ENCODE measurements at regions not wholly inside any gene's neighbourhood (a gene's known extent, or its start where the extent isn't known, plus 50 kb on each side); places are given as distances from the start of the nearest gene placed in this dataset.

DNA sequence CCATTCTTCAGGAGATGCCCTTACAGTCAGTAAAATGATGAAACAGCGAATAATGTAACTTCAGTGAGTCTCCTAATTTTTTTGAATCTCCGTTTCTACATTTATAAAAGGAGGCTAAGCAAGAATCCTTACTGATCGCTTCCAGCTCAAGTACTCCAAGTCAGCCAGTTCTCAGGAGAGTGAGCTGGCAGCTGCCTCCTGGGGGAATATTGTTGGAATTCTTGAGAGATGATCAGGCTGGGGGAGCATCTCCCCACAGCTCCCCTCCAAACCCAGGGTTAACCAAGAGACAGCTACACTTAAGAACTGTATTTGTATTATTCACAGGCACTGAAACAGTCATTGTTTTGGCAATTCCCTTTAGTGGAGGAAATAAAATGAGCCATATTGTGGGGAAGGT lies 89.1 kb upstream of the PCSK2 start:
- DNase-seq: no peak

DNA sequence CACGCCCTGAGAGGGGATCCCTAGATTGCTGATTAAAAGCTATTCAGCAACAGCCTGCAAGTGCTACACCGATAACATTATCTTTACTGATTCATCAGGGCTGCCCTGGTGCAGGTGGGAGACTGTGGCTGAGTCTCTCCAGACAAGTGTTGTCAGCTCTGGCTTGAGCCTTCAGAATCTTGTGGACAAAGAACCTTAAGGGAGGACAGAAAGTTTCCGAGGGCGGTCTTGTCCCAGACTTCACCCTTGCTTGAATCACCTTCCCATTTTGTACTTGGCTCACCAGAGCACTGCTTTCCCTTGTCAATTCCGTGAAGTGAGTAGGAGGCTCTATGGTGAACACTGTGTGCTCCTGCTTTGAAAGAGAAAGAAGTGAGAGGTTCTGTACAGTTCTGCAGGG lies 88.6 kb upstream of the PCSK2 start:
- DNase-seq: no peak

DNA sequence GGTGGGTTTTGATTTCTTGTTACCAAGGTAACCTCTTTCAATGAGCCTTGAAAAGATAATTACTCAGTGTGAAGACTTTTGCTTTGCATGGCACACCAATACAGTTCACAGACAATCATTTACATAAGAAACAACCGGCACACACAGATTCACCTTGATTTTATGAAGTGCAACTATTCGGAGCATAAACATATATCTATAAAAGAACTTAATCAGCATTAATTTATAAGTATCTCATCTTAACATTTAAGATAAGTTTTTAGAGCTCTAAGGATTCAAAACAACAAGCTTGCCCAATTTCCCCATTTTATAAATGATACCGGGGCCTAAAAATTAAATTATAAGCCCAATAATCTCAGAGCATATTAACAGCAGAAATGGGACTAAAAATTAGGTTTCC lies 85.9 kb upstream of the PCSK2 start:
- DNase-seq: no peak

GRCh38 chr20:17141568-17141967 lies 85.3 kb upstream of the PCSK2 start:
- no peak for DNase-seq

DNA sequence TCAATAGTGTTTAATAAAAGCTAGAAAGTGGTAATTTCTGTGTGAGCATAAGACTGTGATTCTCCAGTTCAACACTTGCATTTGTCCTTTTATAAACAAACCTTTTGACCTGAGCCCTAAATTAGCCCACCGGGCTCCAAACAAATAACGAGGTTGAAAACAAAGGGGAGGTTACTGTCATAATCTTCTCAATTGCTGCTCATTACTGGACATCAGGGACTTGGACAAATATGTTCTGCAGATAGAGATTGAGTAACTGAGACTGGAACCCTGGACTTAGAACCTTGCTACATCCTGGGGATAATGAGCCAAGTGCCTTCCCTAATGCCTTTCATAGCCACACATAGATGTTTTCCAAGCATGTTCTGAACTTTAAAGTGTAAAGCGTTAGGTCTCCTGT lies 84.2 kb upstream of the PCSK2 start:
- no peak for DNase-seq

DNA sequence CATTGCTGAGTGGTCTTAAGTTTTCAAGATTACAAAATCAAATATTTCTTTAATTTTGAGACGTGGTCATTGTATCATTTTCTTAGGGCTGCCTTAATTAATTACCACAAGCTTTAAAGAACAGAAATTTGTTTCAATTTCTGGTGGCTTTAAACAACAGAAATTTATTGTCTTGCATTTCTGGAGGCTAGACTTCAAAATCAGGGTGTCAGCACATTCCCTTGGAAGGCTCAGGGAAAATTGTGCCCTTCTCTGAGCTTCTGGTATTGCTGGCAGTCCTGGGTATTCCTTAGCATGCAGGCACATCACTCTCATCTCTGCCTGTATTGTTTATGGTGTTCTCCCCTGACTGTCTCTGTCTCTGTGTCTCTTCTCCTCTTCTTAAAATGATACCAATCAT lies 76.0 kb upstream of the PCSK2 start:
- DNase-seq: no peak

DNA sequence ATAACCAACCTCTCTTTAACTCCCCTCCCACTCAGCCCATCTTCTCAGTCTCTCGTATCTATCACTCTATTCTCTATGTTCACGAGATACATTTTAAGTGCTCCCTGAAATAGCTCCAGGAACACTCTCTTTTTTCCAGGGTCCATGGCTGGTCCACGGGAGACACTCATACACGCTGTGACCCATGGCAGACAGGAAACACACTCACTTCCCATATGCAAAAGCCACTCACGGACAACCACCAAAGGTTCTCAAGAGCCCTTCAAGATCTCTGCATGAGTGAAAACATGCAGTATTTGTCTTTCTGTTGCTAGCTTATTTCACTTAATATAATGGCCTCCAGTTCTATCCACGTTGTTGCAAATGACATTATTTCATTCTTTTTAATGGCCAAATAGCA lies 71.4 kb upstream of the PCSK2 start:
- no peak for DNase-seq

- no peak for DNase-seq
Observed at GRCh38 chr20:17158701-17159100, 68.1 kb upstream of the PCSK2 start.

DNA sequence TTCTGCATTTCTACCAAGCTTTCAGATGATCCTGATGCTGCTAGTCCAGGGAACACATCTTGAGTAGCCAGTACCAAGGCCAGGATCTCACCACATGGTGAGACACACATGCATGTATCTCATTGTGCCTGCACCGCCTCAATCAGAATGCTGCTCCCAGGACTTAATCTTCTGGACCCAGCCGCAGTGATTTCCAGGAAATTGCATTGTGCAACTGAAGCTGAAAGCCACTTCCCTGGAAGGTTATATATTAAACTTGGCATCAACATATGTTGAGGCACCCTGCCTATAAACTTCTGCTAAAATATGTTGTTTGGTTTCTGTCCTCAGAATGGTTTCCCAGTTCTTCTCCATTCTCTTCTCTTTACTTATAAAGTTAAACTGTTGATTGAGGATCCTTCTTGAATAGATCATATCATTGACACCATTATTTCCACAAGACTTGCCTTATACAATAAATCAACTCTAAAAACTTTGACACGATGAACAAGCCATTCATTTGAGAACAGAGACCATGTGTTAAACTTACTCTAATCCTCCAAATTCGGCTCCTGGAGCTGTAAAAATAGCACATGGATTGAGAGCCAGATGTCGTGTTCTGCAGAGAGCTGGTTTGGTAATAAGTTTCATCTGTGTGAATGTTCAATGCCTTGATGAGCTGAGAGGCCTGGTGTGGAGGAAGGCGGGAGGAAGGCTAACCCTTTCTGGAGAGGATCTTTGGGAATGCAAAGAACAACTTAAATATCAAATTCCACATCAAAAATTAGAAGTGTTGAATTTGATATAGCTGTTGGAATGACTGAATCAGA lies 65.0 kb upstream of the PCSK2 start:
- no peak for DNase-seq

DNA sequence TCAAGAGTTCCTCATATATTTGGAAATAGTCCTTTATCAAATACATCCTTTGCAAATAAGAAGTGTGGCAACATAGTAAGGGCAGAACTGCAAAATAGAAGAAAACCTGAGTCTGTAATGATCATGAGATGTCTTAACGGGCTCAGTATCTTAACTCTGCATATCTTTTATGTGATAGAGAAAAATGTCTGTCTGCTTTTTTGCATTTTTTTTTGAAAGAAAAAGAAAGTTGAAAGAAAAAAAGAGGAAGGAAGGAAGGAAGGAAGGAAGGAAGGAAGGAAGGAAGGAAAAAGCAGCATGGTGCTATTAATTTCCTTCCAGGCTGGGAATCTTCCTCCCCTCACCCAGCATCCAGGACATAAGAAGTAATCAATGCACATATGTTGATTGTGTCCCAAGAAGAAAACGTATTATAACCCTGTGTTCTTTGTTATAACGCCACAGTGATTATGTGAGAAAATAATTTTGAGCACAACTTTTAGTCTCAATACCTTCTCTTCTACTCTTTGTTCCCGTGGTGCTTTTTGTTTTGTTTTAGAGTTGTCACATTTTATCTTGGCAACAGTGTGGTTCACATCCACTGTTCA lies 58.7 kb upstream of the PCSK2 start:
- no peak for DNase-seq

DNA sequence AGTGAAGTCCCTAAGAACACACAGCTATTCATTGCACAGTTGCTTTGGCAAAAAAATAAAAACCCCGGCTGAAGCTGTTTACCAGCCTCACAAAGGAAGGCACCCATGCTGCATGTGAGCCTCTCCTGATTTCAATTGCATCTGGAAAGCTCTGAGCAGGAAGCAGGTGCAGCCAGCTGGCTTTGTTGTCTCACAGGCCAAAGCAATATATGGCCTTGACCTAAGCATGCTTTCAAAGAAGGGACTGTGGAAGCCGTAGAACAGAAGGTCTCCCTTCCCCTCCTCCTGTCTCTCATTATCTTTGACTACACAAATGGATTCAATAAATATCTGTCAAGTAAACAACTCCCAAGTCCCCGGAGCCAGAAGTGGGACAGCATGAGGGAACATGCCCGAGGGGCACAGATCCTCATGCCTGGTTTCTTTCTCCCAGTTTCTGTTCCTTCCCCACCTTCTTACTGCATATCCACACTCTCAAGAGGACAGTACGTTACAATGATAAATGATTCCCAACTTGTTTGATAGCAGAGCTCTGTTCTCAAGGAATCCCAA lies 57.2 kb upstream of the PCSK2 start:
- DNase-seq: no peak

GRCh38 chr20:17171746-17172280 lies 55.0 kb upstream of the PCSK2 start:
- no peak for DNase-seq

DNA sequence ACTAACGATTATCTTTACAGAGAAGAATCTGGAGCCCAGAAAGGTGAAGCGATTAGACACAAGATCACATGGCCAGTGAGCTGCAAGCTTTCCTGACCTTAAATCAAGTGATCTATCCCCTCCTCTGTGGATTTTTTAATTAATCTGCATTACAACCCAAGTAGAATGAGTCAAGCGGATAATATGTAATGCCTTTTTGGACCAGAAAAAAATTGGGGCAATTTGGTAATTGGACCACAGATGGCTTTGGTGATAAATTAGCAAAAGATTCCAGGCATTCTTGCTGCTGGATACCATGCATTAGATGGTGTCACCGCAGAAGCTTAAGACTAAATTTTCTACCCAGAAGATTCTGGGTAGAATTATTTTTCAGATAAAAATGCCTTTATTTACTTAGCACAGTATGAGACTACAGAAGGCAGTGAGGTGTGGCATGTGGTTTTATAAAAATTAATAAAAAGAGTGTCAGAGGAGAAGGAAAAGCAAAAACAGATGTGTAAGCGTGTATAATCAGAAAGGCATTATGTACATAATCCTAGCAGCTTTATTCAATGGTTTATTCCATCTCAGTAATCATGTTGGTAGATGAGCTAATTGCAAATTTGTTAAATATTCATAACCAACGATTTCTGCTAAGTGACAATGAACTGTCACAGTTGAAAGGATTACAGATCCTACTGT lies 53.9 kb upstream of the PCSK2 start:
- no peak for DNase-seq
